Liver (tissue), 8 donors: ENCODE measurements at regions not wholly inside any gene's neighbourhood (a gene's known extent, or its start where the extent isn't known, plus 50 kb on each side); places are given as distances from the start of the nearest gene placed in this dataset.

Source experiments
- DNase-seq: peaks from one replicate; pipeline ENCODE4 v3.0.0-alpha.2; 2017; ENCODE audit warnings: low spot score
- H3K27ac ChIP-seq, 2 donors: one replicate each; pipeline ENCODE4 v1.7.0; 2013; ENCODE audit warnings: inconsistent platforms in 2 of 2, low read length in 2 of 2, control low read depth in 1 of 2, low read depth in 1 of 2, mild to moderate bottlenecking in 1 of 2
- H3K27me3 ChIP-seq, 4 donors: one replicate each; pipeline versions ENCODE4 v1.6.1 to v1.7.0; 2013; ENCODE audit warnings: low read length in 3 of 4, inconsistent platforms in 1 of 4, mild to moderate bottlenecking in 1 of 4, moderate library complexity in 1 of 4; ENCODE audit not compliant: control insufficient read depth in 4 of 4, insufficient read depth in 4 of 4
- H3K36me3 ChIP-seq, 4 donors: one replicate each; pipeline versions ENCODE4 v1.6.1 to v1.7.0; 2013; ENCODE audit warnings: low read length in 3 of 4, mild to moderate bottlenecking in 3 of 4, low read depth in 1 of 4, moderate library complexity in 1 of 4; ENCODE audit not compliant: control insufficient read depth in 4 of 4, insufficient read depth in 3 of 4
- H3K4me1 ChIP-seq, 4 donors: one replicate each; pipeline versions ENCODE4 v1.6.1 to v1.7.0; 2013; ENCODE audit warnings: low read length in 3 of 4, mild to moderate bottlenecking in 3 of 4, moderate library complexity in 1 of 4; ENCODE audit not compliant: control insufficient read depth in 4 of 4, insufficient read depth in 4 of 4
- H3K4me3 ChIP-seq, 3 donors: one replicate each; pipeline versions ENCODE4 v1.6.1 to v1.7.0; 2013; ENCODE audit warnings: low read length in 3 of 3, control low read depth in 1 of 3, low read depth in 1 of 3, mild to moderate bottlenecking in 1 of 3
- H3K9ac ChIP-seq, 2 donors: one replicate each; pipeline ENCODE4 v1.7.0; 2013; ENCODE audit warnings: low read length in 2 of 2, mild to moderate bottlenecking in 2 of 2, moderate library complexity in 2 of 2, control low read depth in 1 of 2, low read depth in 1 of 2
- H3K9me3 ChIP-seq, 4 donors: one replicate each; pipeline versions ENCODE4 v1.6.1 to v1.7.0; 2013; ENCODE audit warnings: low read length in 3 of 4; ENCODE audit not compliant: control insufficient read depth in 4 of 4
- EGR1 ChIP-seq, 2 donors: IDR thresholded peaks; 2 replicates each; pipeline ENCODE4 v1.6.1; 2016 to 2018; ENCODE audit warnings: antibody characterized with exemption in 2 of 2, low read depth in 2 of 2
- FOXA2 ChIP-seq: IDR thresholded peaks from 2 replicates; pipeline ENCODE4 v1.6.1; 2016; ENCODE audit warnings: antibody characterized with exemption
- GABPA ChIP-seq, 2 donors: IDR thresholded peaks in 1 of 2; conservative IDR thresholded peaks in 1 of 2; 2 replicates each; pipeline ENCODE4 v1.6.1; 2016; ENCODE audit warnings: antibody characterized with exemption in 2 of 2, mild to moderate bottlenecking in 1 of 2, moderate library complexity in 1 of 2
- HNF4A ChIP-seq, 2 donors: conservative IDR thresholded peaks; 2 replicates each; pipeline ENCODE4 v1.6.1; 2016; ENCODE audit warnings: antibody characterized with exemption in 2 of 2, mild to moderate bottlenecking in 2 of 2
- HNF4G ChIP-seq: IDR thresholded peaks from 2 replicates; pipeline ENCODE4 v1.6.1; 2016; ENCODE audit warnings: antibody characterized with exemption
- NR2F2 ChIP-seq: IDR thresholded peaks from 2 replicates; pipeline ENCODE4 v1.6.1; 2016; ENCODE audit warnings: antibody characterized with exemption
- RAD21 ChIP-seq, 2 donors: IDR thresholded peaks; 2 replicates each; pipeline ENCODE4 v1.6.1; 2016; ENCODE audit warnings: antibody characterized with exemption in 2 of 2, mild to moderate bottlenecking in 2 of 2
- REST ChIP-seq: IDR thresholded peaks from 2 replicates; pipeline ENCODE4 v1.6.1; 2016; ENCODE audit warnings: antibody characterized with exemption, mild to moderate bottlenecking
- RXRA ChIP-seq, 2 donors: IDR thresholded peaks; 2 replicates each; pipeline ENCODE4 v1.6.1; 2017 to 2018; ENCODE audit warnings: antibody characterized with exemption in 2 of 2, mild to moderate bottlenecking in 1 of 2
- SP1 ChIP-seq: IDR thresholded peaks from 2 replicates; pipeline ENCODE4 v1.6.1; 2018; ENCODE audit warnings: antibody characterized with exemption, mild to moderate bottlenecking
- TAF1 ChIP-seq: conservative IDR thresholded peaks from 2 replicates; pipeline ENCODE4 v1.6.1; 2016; ENCODE audit warnings: antibody characterized with exemption, mild to moderate bottlenecking
- YY1 ChIP-seq: IDR thresholded peaks from 2 replicates; pipeline ENCODE4 v1.6.1; 2016; ENCODE audit warnings: antibody characterized with exemption, mild to moderate bottlenecking
- WGBS: extraction: QIAGEN DNeasy Blood & Tissue Kit; methylation state at CpG from one replicate; pipeline ENCODE4 v1.1.7; 2013; 5-methylcytosine and 5-hydroxymethylcytosine counted together
- TF ChIP-seq, protein P1 (sequence below): IDR thresholded peaks from 2 replicates; pipeline ENCODE4 v1.6.1; 2016; ENCODE audit warnings: antibody characterized with exemption
- TF ChIP-seq, protein P2 (sequence below): IDR thresholded peaks from 2 replicates; pipeline ENCODE4 v1.6.1; 2016; ENCODE audit warnings: antibody characterized with exemption
- TF ChIP-seq, protein P3 (sequence below): IDR thresholded peaks from 2 replicates; pipeline ENCODE4 v1.6.1; 2016; ENCODE audit warnings: antibody characterized with exemption
- TF ChIP-seq, protein P4 (sequence below): fragments of 150-350 bp; IDR thresholded peaks from 2 replicates; pipeline ENCODE4 v1.5.1; 2017; ENCODE audit warnings: improper control_type of control experiment, low read depth, low read length; ENCODE audit not compliant: missing input control
- donor health status: healthy.
- donor health status: healthy.
- donor health status: healthy.
- donor health status: healthy.
- donor health status: healthy.

GRCh38 chr20:47863981-47864380 lies 78.7 kb upstream of the SULF2 start:
- TF ChIP-seq HNF4A (conservative IDR thresholded peaks at IDR 0.05): no peak
- no peak for TF ChIP-seq FOXA2
- no peak for TF ChIP-seq TAF1
- TF ChIP-seq HNF4G: no peak
- no peak for TF ChIP-seq SP1
- TF ChIP-seq, protein P1, sequence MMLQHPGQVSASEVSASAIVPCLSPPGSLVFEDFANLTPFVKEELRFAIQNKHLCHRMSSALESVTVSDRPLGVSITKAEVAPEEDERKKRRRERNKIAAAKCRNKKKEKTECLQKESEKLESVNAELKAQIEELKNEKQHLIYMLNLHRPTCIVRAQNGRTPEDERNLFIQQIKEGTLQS: no peak
- TF ChIP-seq, protein P2, sequence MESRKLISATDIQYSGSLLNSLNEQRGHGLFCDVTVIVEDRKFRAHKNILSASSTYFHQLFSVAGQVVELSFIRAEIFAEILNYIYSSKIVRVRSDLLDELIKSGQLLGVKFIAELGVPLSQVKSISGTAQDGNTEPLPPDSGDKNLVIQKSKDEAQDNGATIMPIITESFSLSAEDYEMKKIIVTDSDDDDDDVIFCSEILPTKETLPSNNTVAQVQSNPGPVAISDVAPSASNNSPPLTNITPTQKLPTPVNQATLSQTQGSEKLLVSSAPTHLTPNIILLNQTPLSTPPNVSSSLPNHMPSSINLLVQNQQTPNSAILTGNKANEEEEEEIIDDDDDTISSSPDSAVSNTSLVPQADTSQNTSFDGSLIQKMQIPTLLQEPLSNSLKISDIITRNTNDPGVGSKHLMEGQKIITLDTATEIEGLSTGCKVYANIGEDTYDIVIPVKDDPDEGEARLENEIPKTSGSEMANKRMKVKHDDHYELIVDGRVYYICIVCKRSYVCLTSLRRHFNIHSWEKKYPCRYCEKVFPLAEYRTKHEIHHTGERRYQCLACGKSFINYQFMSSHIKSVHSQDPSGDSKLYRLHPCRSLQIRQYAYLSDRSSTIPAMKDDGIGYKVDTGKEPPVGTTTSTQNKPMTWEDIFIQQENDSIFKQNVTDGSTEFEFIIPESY: no peak
- TF ChIP-seq, protein P3, sequence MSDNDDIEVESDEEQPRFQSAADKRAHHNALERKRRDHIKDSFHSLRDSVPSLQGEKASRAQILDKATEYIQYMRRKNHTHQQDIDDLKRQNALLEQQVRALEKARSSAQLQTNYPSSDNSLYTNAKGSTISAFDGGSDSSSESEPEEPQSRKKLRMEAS: no peak
- no peak for TF ChIP-seq GABPA (IDR thresholded peaks at IDR 0.05 in 1 of 2, conservative IDR thresholded peaks at IDR 0.05 in 1 of 2)
- TF ChIP-seq REST: no peak
- DNase-seq: no peak
- WGBS: 81% methylated on average over 2 of the region's 2 CpGs
- no peaks in the 10 kb centered on the region for H3K36me3 ChIP-seq
- H3K4me1 ChIP-seq: peaks cover 0 to 4% (median 0%) of the 10 kb centered on the region in 4 donors
- no peak overlapping the region for H3K9ac ChIP-seq
- no peak overlapping the region for H3K27ac ChIP-seq
- H3K27me3 ChIP-seq: peaks cover 0 to 4% (median 0%) of the 10 kb centered on the region in 4 donors
- no peak overlapping the region for H3K4me3 ChIP-seq
- H3K9me3 ChIP-seq: peaks cover 0 to 10% (median 4%) of the 10 kb centered on the region in 4 donors

DNA sequence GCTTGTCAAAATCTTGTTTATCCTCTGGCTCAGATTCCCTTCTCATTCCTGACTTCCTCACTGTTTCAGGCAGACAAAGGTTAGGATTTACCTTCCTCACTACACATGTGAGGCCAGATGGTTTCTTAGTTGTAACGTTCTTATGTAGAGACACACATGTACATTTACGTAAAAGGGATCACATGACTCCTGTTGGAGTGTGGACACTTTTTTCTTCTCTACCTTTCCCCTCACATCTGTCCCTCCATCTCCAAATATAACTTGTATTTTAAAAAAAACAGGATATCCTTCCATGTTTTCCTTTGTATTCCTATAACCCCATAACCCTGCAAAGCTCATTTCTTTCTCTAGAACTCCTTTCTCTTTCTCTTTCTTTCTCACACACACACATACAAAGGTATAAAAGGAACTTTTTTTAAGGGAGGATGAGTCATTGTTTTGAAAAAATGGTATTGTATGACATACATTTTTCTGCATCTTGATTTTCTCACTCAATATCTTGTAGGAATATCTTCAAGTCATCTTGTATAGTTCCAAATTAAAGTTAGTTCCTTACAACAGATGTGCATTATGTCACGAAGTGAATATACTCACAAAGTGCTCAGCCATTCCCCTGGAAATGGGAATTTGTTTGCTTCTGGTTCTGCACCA lies 78.2 kb upstream of the SULF2 start:
- Histone ChIP-seq H3K9me3 (peaks cover 0 to 10% (median 4%) of the 10 kb centered on the region in 4 donors), H3K27ac (no peak overlapping the region), H3K27me3 (peaks cover 0 to 4% (median 0%) of the 10 kb centered on the region in 4 donors), H3K4me1 (peaks cover 0 to 4% (median 0%) of the 10 kb centered on the region in 4 donors), H3K9ac (no peak overlapping the region), H3K4me3 (no peak overlapping the region), H3K36me3 (no peaks in the 10 kb centered on the region)
- no peak for DNase-seq
- 83% methylated on average over 3 of the region's 3 CpGs for WGBS
- TF ChIP-seq GABPA (IDR thresholded peaks at IDR 0.05 in 1 of 2, conservative IDR thresholded peaks at IDR 0.05 in 1 of 2): no peak
- no peak for TF ChIP-seq RXRA (IDR thresholded peaks at IDR 0.05)
- TF ChIP-seq RAD21 (IDR thresholded peaks at IDR 0.05): no peak
- TF ChIP-seq YY1: no peak
- TF ChIP-seq HNF4G: no peak
- no peak for TF ChIP-seq NR2F2
- no peak for TF ChIP-seq SP1
- TF ChIP-seq, protein P4, sequence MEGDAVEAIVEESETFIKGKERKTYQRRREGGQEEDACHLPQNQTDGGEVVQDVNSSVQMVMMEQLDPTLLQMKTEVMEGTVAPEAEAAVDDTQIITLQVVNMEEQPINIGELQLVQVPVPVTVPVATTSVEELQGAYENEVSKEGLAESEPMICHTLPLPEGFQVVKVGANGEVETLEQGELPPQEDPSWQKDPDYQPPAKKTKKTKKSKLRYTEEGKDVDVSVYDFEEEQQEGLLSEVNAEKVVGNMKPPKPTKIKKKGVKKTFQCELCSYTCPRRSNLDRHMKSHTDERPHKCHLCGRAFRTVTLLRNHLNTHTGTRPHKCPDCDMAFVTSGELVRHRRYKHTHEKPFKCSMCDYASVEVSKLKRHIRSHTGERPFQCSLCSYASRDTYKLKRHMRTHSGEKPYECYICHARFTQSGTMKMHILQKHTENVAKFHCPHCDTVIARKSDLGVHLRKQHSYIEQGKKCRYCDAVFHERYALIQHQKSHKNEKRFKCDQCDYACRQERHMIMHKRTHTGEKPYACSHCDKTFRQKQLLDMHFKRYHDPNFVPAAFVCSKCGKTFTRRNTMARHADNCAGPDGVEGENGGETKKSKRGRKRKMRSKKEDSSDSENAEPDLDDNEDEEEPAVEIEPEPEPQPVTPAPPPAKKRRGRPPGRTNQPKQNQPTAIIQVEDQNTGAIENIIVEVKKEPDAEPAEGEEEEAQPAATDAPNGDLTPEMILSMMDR: no peak
- TF ChIP-seq, protein P1: no peak
- TF ChIP-seq TAF1: no peak
- no peak for TF ChIP-seq HNF4A (conservative IDR thresholded peaks at IDR 0.05)
- no peak for TF ChIP-seq REST
- TF ChIP-seq, protein P2: no peak
- TF ChIP-seq EGR1 (IDR thresholded peaks at IDR 0.05; ENCODE audit: low read depth in 2 of 2): no peak
